Epithelial cell of esophagus (primary cell): ENCODE measurements at regions not wholly inside any gene's neighbourhood (a gene's known extent, or its start where the extent isn't known, plus 50 kb on each side); places are given as distances from the start of the nearest gene placed in this dataset.
A peak's percentile ranks its signal among the peaks of the same experiment; 100 is the strongest.

ENCODE experiments used
- DNase-seq: peaks from one replicate; pipeline ENCODE4 v3.0.0; 2010; ENCODE audit warnings: low read depth
- H3K4me3 ChIP-seq: 2 replicates; pipeline ENCODE4 v1.5.1; 2011; ENCODE audit warnings: mild to moderate bottlenecking, low read length, control low read depth
- CTCF ChIP-seq: IDR thresholded peaks from 2 replicates; pipeline ENCODE4 v1.5.1; 2011; ENCODE audit warnings: low read depth, mild to moderate bottlenecking, low read length, control low read depth, inconsistent platforms; ENCODE audit not compliant: insufficient read depth; ENCODE audit errors: missing control alignments

DNA sequence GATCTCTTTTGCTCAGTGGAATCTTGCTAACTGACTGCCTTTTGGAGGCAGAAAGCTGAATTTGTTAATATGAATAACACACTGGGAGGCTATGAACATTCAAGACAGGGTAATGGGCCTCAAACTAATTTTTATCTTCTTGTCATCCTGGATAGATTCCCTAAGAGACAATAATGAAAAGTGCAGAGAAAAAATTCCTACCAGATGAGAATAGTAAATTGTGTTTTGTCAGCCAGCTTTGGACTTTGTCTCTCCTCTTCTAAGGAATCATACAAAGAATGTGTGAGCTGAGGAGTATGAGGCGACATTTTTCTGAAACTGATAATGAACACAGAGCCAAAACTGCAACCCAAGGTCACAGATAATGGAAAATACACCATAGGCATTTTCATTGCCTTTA, 649.3 kb downstream of the IQCM start:
- TF ChIP-seq CTCF = no peak
- H3K4me3 ChIP-seq = no peak overlapping the region
- DNase-seq = no peak

- DNase-seq = no peak
- no peak for TF ChIP-seq CTCF
- H3K4me3 ChIP-seq = no peak overlapping the region
Observed at GRCh38 chr4:149164282-149164681, 651.4 kb downstream of the IQCM start.

DNA sequence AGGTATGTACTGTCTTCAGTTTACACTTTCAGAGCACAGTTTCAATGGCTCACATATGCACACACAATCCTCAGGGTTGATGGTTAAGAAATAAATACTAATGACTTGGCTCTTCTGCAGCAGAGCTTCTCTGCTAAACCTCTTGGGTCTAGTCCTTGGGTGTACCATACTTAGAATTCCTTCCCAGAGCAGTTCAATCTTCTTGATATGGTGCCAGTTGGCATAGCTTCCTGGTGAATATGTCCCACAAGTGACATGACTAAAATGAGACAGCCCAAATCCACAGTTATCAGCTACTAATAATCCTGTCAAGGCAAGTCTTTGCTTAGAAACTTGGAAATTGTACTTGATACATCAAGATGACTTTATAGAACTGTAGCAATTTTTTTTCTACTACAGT, 654.4 kb downstream of the IQCM start:
- no peak for TF ChIP-seq CTCF
- DNase-seq = peak; percentile 3
- H3K4me3 ChIP-seq = no peak overlapping the region

DNA sequence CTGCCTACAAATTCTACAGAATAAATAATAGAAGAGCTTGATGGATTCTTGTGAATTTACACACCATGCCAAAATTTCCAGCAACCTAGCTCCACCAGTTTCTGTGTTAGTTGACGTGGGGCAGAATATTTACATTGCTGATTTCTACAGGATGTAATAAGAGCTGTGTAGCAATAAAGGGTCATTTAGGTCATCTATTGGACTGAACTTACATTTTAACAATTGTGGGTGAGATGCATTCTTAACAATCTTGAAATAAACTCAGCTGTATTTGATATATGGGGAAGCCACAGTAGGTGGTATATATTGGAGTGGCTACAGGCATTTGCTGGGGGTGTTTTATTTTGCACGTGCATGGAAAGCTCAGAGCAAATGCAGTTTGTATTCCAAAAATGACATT, 655.3 kb downstream of the IQCM start:
- TF ChIP-seq CTCF = no peak
- DNase-seq = no peak
- no peak overlapping the region for H3K4me3 ChIP-seq

GRCh38 chr4:149158817-149159216, 656.8 kb downstream of the IQCM start:
- TF ChIP-seq CTCF = no peak
- no peak overlapping the region for H3K4me3 ChIP-seq
- no peak for DNase-seq

DNA sequence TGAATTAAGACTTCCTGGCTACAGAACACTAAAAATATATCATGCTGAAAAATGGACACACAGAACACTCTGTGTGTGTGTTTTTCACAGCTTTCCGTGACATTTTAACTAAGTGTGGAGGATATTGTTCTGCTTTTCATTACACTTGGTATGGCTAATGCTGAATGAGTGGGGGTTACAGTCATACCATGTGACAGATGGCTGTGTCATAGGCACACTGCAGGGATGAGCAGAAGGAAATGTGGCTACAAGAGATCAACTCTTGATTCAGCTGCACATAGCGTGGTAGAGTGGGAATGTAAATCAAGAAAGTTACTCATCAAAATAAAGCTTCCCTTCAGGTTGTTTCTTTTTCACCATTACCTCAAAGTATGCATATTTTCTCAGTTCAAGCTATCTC, 669.8 kb downstream of the IQCM start:
- peak; percentile 30 for DNase-seq
- H3K4me3 ChIP-seq = no peak overlapping the region
- TF ChIP-seq CTCF = no peak

DNA sequence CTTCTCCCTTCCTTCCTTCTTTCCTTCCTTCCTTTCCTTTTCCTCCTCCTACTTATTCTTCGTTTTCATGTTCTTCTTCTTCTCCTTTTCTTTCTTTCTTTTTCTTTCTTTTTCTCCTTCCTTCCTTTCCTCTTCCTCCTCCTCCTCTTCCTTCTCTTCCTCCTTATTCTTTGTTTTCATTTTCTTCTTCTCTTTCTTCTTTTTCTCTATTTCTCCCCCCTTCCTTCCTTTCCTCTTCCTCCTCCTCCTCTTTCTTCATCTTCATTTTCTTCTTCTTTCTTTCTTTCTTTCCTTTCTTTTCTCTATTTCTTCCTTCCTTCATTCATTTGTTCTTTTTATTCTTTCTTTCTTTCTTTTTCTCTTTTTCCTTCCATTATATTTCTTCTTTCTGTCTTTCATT, 671.6 kb downstream of the IQCM start:
- no peak overlapping the region for H3K4me3 ChIP-seq
- DNase-seq = no peak
- no peak for TF ChIP-seq CTCF
